GM12874 (cell line): ENCODE measurements at regions not wholly inside any gene's neighbourhood (a gene's known extent, or its start where the extent isn't known, plus 50 kb on each side); places are given as distances from the start of the nearest gene placed in this dataset.

Source experiments
- TF ChIP-seq, protein P1 (sequence below): IDR thresholded peaks from 2 replicates; pipeline ENCODE4 v1.5.1; 2011; ENCODE audit warnings: low read depth, mild to moderate bottlenecking, control low read depth, low read length, moderate library complexity; ENCODE audit not compliant: insufficient read depth

DNA sequence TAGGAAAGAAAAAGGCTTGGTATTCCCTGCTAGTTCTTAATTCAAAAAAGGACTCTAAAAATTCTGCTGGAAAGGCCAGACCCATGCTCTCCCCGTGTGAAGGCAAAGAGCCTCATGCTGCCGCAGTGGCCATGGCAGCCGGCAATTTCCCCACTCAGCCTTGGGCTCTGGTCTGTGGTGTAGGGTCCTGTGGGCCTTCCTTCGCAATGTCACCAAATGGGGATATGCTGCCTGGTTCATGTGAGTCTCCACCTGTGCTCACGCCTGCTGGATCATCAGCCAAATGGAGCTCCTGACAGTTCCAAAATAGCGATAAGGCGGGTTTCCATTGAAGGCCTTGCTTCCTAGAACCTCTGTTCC lies 282.8 kb upstream of the ATP5MC3 start:
- TF ChIP-seq, protein P1, sequence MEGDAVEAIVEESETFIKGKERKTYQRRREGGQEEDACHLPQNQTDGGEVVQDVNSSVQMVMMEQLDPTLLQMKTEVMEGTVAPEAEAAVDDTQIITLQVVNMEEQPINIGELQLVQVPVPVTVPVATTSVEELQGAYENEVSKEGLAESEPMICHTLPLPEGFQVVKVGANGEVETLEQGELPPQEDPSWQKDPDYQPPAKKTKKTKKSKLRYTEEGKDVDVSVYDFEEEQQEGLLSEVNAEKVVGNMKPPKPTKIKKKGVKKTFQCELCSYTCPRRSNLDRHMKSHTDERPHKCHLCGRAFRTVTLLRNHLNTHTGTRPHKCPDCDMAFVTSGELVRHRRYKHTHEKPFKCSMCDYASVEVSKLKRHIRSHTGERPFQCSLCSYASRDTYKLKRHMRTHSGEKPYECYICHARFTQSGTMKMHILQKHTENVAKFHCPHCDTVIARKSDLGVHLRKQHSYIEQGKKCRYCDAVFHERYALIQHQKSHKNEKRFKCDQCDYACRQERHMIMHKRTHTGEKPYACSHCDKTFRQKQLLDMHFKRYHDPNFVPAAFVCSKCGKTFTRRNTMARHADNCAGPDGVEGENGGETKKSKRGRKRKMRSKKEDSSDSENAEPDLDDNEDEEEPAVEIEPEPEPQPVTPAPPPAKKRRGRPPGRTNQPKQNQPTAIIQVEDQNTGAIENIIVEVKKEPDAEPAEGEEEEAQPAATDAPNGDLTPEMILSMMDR, result no peak

GRCh38 chr2:175463589-175464310 lies 282.2 kb upstream of the ATP5MC3 start:
- TF ChIP-seq, protein P1, result no peak

DNA sequence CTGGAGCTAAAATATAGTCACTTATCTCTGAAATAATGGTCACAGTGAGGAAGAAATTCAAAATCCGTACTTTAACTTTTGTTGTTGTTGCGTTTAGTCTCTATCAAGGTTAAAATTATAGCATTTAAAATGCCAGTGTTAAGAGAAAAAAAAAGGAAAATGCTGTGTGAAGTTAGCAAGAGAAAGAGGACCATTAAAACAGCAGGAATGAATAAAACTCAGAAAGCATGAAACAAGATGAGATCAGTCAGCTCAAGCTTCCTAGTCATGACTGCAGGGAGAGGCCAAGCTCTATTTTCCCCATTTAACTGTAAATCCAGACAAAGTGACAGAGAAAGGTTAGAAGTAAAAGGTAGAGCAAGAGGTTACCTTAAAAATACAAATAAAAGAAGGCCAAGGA lies 281.7 kb upstream of the ATP5MC3 start:
- TF ChIP-seq, protein P1, result no peak

- TF ChIP-seq, protein P1, result no peak
Observed at GRCh38 chr2:175462246-175462645, 280.7 kb upstream of the ATP5MC3 start.

DNA sequence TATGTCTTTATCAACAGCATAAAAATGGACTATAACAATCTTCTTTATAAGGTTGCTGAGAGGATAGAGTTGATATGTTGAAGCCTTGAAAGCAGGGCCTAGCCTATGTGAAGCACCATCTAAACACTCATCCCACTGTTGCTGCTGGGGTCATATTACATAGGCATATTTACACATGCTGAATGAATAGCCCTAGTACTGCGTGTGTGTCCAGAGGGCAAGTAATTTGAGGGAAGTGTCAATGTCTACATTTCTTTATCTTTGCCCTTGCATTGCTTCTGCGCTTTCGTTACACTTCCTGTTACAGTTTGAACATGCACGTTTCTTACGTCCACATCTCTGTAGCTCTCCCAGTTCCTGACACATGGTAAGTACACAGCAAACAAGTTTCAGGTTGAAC lies 280.3 kb upstream of the ATP5MC3 start:
- TF ChIP-seq, protein P1, result no peak

- TF ChIP-seq, protein P1, result no peak
Observed at GRCh38 chr2:175457895-175458448, 276.5 kb upstream of the ATP5MC3 start.

DNA sequence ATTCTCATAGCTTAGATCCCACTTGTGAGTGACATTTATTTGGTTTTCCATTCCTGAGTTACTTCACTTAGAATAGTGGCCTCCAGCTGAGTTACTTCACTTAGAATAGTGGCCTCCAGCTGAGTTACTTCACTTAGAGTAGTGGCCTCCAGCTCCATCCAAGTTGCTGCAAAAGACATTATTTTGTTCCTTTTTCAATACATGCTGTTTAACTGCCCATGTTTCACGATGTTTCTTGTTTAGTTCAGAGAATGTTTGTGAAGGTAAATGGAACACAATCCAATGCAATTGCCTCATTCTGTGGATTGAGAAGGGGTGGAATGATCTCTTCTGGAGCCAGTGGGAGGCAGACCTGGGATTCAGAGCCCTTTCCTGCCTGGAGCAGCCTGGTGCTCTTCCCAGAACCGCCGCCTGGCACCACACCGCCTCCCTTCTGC lies 273.5 kb upstream of the ATP5MC3 start:
- TF ChIP-seq, protein P1, result no peak
